ENCODE measurements at regions not wholly inside any gene's neighbourhood (a gene's known extent, or its start where the extent isn't known, plus 50 kb on each side); places are given as distances from the start of the nearest gene placed in this dataset.
"Not testable (repeated sequence)": the region's sequence is repeated elsewhere in the genome, so short reads cannot be mapped to it uniquely, and the experiment has no call there.

DNA sequence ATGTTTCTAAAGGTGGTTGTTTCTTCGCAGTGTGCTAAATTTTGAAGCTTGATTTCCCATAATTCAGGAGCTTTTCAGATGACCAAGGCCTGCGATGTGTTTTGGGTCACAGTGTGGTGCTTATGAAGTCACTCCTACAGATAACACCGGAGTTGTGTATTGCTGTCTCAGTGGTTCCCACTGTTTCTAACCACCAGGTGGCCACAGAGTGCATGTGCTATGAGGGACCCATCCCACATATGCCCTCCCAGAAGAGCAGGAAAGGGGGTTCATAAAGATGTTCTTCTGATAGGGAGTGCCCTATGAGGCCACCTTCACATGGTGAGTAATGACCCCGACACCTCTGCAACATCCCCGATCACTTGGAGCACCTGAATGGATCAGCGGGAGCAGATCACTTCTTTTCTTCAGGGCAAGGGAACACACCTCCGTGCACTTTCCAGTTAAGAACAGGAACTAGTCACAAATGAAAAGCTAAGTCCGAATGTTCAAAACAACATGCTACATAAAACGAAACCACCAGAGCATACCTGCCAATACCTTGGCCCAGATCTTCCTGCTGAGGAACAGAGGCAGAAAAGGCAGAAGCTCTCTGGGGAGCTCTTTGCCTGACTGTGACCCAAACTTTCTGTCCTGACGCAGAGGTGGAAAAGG lies 262.1 kb downstream of the FAM72C start:
- H2AFZ ChIP-seq (ENCODE audit: control insufficient read depth, low read length); H3K4me1 ChIP-seq (ENCODE audit: control insufficient read depth, extremely low read depth, insufficient read depth, low read length); H3K4me2 ChIP-seq (ENCODE audit: control insufficient read depth, extremely low read depth, insufficient read depth, low read depth, low read length); H3K79me2 ChIP-seq (ENCODE audit: control insufficient read depth, insufficient read depth, low read length); FAIRE-seq; DNase-seq (ENCODE audit: low read depth, low spot score); H3K36me3 ChIP-seq (ENCODE audit: control insufficient read depth in 2 of 2, extremely low read depth in 1 of 2, insufficient read depth in 2 of 2, low read length in 2 of 2); H3K9ac ChIP-seq (ENCODE audit: control insufficient read depth, extremely low read depth, insufficient read depth, low read length); H3K9me3 ChIP-seq (ENCODE audit: control insufficient read depth, low read depth, low read length); H3K27ac ChIP-seq (ENCODE audit: control insufficient read depth, insufficient read depth, low read length); H3K9me1 ChIP-seq (ENCODE audit: control insufficient read depth, extremely low read depth, insufficient read depth, low read length); H4K20me1 ChIP-seq (ENCODE audit: control insufficient read depth, extremely low read depth, insufficient read depth, low read length); H3K4me3 ChIP-seq (ENCODE audit: control insufficient read depth in 2 of 3, extremely low read depth in 1 of 3, insufficient read depth in 2 of 3, low read depth in 1 of 3, low read length in 3 of 3); H3K27me3 ChIP-seq (ENCODE audit: control insufficient read depth, extremely low read depth, insufficient read depth, low read length); dilution Hi-C loops (cut with MboI; ENCODE audit: extremely low pct_ligation_motif_present, low sequenced_read_pairs): not testable (repeated sequence)
- TF ChIP-seq, protein P1, sequence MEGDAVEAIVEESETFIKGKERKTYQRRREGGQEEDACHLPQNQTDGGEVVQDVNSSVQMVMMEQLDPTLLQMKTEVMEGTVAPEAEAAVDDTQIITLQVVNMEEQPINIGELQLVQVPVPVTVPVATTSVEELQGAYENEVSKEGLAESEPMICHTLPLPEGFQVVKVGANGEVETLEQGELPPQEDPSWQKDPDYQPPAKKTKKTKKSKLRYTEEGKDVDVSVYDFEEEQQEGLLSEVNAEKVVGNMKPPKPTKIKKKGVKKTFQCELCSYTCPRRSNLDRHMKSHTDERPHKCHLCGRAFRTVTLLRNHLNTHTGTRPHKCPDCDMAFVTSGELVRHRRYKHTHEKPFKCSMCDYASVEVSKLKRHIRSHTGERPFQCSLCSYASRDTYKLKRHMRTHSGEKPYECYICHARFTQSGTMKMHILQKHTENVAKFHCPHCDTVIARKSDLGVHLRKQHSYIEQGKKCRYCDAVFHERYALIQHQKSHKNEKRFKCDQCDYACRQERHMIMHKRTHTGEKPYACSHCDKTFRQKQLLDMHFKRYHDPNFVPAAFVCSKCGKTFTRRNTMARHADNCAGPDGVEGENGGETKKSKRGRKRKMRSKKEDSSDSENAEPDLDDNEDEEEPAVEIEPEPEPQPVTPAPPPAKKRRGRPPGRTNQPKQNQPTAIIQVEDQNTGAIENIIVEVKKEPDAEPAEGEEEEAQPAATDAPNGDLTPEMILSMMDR (optimal IDR thresholded peaks at IDR 0.05 in 1 of 3, IDR thresholded peaks at IDR 0.05 in 1 of 3, conservative IDR thresholded peaks at IDR 0.05 in 1 of 3; ENCODE audit: extremely low read depth in 1 of 3, insufficient read depth in 2 of 3, low read length in 3 of 3), result peak in 1 of 3 experiments; percentile 23

DNA sequence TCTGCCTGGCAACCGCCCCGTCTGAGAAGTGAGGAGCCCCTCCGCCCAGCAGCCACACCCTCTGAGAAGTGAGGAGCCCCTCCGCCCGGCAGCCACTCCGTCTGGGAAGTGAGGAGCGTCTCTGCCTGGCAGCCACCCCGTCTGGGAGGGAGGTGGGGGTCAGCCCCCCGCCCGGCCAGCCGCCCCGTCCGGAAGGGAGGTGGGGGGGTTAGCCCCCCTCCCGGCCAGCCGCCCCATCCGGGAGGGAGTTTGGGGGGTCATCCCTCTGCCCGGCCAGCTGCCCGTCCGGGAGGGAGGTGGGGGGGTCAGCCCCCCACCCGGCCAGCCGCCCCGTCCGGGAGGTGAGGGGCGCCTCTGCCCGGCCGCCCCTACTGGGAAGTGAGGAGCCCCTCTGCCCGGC lies 269.0 kb downstream of the FAM72C start:
- FAIRE-seq; H3K4me1 ChIP-seq (ENCODE audit: control insufficient read depth, extremely low read depth, insufficient read depth, low read length); H3K9ac ChIP-seq (ENCODE audit: control insufficient read depth, extremely low read depth, insufficient read depth, low read length); H4K20me1 ChIP-seq (ENCODE audit: control insufficient read depth, extremely low read depth, insufficient read depth, low read length); H3K9me3 ChIP-seq (ENCODE audit: control insufficient read depth, low read depth, low read length); H3K4me2 ChIP-seq (ENCODE audit: control insufficient read depth, extremely low read depth, insufficient read depth, low read depth, low read length); DNase-seq (ENCODE audit: low read depth, low spot score); H2AFZ ChIP-seq (ENCODE audit: control insufficient read depth, low read length); H3K27ac ChIP-seq (ENCODE audit: control insufficient read depth, insufficient read depth, low read length); H3K4me3 ChIP-seq (ENCODE audit: control insufficient read depth in 2 of 3, extremely low read depth in 1 of 3, insufficient read depth in 2 of 3, low read depth in 1 of 3, low read length in 3 of 3); H3K9me1 ChIP-seq (ENCODE audit: control insufficient read depth, extremely low read depth, insufficient read depth, low read length); dilution Hi-C loops (cut with MboI; ENCODE audit: extremely low pct_ligation_motif_present, low sequenced_read_pairs); H3K36me3 ChIP-seq (ENCODE audit: control insufficient read depth in 2 of 2, extremely low read depth in 1 of 2, insufficient read depth in 2 of 2, low read length in 2 of 2); H3K27me3 ChIP-seq (ENCODE audit: control insufficient read depth, extremely low read depth, insufficient read depth, low read length); H3K79me2 ChIP-seq (ENCODE audit: control insufficient read depth, insufficient read depth, low read length): not testable (repeated sequence)

DNA sequence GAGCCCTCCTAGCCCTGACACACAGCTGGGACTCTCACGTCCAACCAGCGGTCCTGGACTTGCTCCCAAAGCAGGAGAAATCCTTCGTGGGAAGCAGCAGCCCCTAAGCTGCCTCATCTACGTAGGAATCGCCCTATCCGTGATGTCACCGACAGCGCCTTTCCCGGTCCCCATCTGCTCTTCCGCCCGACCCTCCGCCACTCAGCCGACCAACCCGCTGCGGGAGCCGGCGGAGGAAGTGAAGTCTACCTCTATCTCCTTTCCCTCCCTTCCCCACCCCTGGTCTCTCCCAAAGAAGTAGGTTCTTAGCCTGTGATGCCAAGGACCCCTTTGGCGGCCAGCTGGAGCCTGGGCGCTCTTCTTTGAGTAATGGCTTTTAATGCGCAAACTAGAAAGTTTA lies 272.1 kb downstream of the FAM72C start:
- Histone ChIP-seq H3K36me3 (ENCODE audit: control insufficient read depth in 2 of 2, extremely low read depth in 1 of 2, insufficient read depth in 2 of 2, low read length in 2 of 2) (no peaks in the 10 kb centered on the region), H2AFZ (ENCODE audit: control insufficient read depth, low read length) (no peak overlapping the region), H3K9ac (ENCODE audit: control insufficient read depth, extremely low read depth, insufficient read depth, low read length) (no peak overlapping the region), H4K20me1 (ENCODE audit: control insufficient read depth, extremely low read depth, insufficient read depth, low read length) (no peaks in the 10 kb centered on the region), H3K27me3 (ENCODE audit: control insufficient read depth, extremely low read depth, insufficient read depth, low read length) (peaks cover 6% of the 10 kb centered on the region), H3K9me1 (ENCODE audit: control insufficient read depth, extremely low read depth, insufficient read depth, low read length) (no peaks in the 10 kb centered on the region), H3K4me1 (ENCODE audit: control insufficient read depth, extremely low read depth, insufficient read depth, low read length) (no peaks in the 10 kb centered on the region), H3K27ac (ENCODE audit: control insufficient read depth, insufficient read depth, low read length) (no peak overlapping the region), H3K79me2 (ENCODE audit: control insufficient read depth, insufficient read depth, low read length) (no peaks in the 10 kb centered on the region), H3K4me2 (ENCODE audit: control insufficient read depth, extremely low read depth, insufficient read depth, low read depth, low read length) (no peak overlapping the region), H3K9me3 (ENCODE audit: control insufficient read depth, low read depth, low read length) (no peaks in the 10 kb centered on the region), H3K4me3 (ENCODE audit: control insufficient read depth in 2 of 3, extremely low read depth in 1 of 3, insufficient read depth in 2 of 3, low read depth in 1 of 3, low read length in 3 of 3) (no peak overlapping the region)
- dilution Hi-C loops (cut with MboI; ENCODE audit: extremely low pct_ligation_motif_present, low sequenced_read_pairs), result no loop called here
- DNase-seq (ENCODE audit: low read depth, low spot score) (no peak), FAIRE-seq (no peak)
- TF ChIP-seq, protein P1 (optimal IDR thresholded peaks at IDR 0.05 in 1 of 3, IDR thresholded peaks at IDR 0.05 in 1 of 3, conservative IDR thresholded peaks at IDR 0.05 in 1 of 3; ENCODE audit: extremely low read depth in 1 of 3, insufficient read depth in 2 of 3, low read length in 3 of 3), result no peak
- no peak for TF ChIP-seq EZH2 (IDR thresholded peaks at IDR 0.05; ENCODE audit: low read length)

All from keratinocyte (primary cell).